Panc1 (cell line): ENCODE measurements at regions not wholly inside any gene's neighbourhood (a gene's known extent, or its start where the extent isn't known, plus 50 kb on each side); places are given as distances from the start of the nearest gene placed in this dataset.

Experiments
- POLR2AphosphoS5 ChIP-seq: IDR thresholded peaks from 2 replicates; pipeline ENCODE4 v1.6.1; 2012; ENCODE audit warnings: mild to moderate bottlenecking, low read depth, low read length, moderate library complexity
- REST ChIP-seq, 2 experiments: IDR thresholded peaks; 2 replicates each; pipeline ENCODE4 v1.6.1; 2011 to 2012; ENCODE audit warnings: low read depth in 2 of 2, control low read depth in 1 of 2, low read length in 1 of 2, mild to moderate bottlenecking in 1 of 2, moderate library complexity in 1 of 2; ENCODE audit not compliant: insufficient read depth in 1 of 2
- SIN3A ChIP-seq: IDR thresholded peaks from 2 replicates; pipeline ENCODE4 v1.6.1; 2012; ENCODE audit warnings: low read depth, mild to moderate bottlenecking, low read length, moderate library complexity, borderline replicate concordance; ENCODE audit not compliant: insufficient read depth
- TCF7L2 ChIP-seq: IDR thresholded peaks from 2 replicates; pipeline ENCODE4 v1.6.1; 2011; ENCODE audit warnings: mild to moderate bottlenecking, low read depth, low read length, inconsistent platforms
- TF ChIP-seq, protein P1 (sequence below): fragments of 450-650 bp; IDR thresholded peaks from 2 replicates; pipeline ENCODE4 v1.5.1; 2017; ENCODE audit warnings: mild to moderate bottlenecking

DNA sequence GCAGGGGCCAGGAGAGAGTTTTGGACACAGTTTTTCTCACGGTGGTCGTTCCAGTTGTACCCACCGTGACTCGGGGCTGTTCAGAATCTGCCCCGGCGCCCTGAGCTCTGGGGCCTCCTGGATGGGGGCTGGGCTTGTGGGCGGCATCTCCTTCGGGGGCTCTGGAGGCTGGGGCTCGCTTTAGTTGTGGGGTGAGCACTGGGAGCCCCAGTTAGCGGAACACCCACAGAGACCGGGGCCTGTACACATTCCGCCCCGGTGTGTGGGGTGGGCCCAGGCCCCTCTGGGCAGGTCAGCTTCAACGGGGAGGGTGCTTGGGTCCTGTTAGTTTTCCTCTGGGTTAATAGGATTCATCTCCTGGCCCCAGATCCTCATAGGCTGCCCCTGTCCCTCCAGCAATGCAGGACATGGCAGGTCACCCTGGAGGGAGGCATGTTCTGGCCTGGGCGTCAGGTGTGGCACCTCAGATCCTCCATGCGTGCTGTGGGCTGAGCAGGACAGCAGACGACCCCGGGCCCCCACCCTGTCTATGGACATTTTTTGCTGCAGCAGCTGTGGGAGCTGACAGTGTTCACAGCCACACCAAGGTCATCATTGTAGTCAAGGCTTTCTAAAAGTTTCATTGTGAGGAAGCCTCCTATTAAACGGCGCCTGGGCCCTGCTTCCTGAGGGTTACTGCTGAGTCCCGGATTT lies 393.2 kb downstream of the TMEM121 start:
- TF ChIP-seq, protein P1, sequence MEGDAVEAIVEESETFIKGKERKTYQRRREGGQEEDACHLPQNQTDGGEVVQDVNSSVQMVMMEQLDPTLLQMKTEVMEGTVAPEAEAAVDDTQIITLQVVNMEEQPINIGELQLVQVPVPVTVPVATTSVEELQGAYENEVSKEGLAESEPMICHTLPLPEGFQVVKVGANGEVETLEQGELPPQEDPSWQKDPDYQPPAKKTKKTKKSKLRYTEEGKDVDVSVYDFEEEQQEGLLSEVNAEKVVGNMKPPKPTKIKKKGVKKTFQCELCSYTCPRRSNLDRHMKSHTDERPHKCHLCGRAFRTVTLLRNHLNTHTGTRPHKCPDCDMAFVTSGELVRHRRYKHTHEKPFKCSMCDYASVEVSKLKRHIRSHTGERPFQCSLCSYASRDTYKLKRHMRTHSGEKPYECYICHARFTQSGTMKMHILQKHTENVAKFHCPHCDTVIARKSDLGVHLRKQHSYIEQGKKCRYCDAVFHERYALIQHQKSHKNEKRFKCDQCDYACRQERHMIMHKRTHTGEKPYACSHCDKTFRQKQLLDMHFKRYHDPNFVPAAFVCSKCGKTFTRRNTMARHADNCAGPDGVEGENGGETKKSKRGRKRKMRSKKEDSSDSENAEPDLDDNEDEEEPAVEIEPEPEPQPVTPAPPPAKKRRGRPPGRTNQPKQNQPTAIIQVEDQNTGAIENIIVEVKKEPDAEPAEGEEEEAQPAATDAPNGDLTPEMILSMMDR, result no peak
- TF ChIP-seq TCF7L2 (no peak), POLR2AphosphoS5 (no peak), REST (IDR thresholded peaks at IDR 0.05; ENCODE audit: insufficient read depth in 1 of 2, low read depth in 2 of 2, low read length in 1 of 2) (no peak), SIN3A (no peak)
